ENCODE measurements at regions not wholly inside any gene's neighbourhood (a gene's known extent, or its start where the extent isn't known, plus 50 kb on each side); places are given as distances from the start of the nearest gene placed in this dataset.

DNA sequence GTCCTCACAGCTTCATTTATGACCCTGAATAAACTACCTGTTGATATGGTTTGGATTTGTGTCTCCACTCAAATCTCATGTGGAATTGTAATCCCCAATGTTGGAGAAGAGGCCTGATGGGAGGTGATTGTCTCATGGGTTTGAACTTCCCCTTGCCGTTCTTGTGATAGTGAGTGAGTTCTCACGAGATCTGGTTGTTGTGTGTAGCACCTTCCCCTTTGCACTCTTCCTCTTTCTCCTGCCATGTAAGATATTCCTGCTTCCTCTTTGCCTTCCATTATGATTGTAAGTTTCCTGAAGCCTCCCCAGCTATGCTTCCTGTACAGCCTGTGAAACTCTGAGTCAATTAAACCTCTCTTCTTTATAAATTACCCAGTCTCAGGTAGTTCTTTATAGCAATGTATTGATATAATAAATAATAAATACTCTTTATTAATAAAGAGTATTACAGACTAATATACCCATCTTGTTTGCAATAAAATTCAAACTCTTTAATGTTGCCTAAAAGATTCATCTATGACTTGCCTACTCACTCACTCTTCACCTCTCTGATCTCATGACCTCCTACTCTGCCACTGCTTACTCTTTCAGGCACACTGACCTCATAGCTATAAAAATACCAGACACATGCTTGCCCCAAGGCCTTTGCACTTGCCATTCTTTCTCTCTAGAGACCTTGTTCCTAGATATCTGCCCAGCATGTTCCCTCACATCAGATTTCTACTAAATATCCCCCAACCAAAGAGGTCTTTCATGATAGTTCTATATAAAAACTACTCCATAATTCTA, 256.4 kb upstream of the MARCKS start:
- DNase-seq (ENCODE audit: low read depth in 2 of 2), result no peak

DNA sequence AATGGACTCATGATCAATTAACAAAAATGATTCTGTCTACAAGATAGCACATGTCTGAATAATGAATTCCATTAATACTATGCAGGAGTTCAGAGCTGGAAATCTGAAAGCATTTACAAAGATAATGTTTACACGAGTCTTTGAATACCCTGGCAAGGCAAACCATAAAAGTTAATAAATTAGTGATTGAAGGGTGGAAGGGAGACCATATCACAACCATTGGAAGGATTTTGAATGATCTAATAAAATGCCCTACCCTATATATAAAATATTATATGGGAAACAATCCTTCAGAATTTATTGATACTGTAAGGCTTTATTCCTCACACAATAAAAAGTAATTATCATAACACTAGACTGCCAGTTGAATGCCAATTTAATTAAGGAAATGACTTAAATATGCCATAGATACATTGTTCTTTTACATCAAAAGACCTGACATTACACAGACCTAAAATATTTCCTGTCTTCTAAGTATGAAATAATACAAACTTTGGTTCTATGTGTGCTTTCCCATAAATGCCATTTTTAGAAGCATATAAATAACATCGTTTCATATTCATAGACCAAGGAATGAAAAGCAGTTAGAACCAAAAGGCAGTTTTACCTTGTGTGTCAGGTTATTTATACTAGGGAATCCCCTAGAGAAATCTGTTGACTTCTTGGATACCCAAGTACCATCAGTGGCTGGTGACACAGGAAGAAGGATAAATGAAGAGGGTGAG, 249.2 kb upstream of the MARCKS start:
- DNase-seq (ENCODE audit: low read depth in 2 of 2), result no peak

DNA sequence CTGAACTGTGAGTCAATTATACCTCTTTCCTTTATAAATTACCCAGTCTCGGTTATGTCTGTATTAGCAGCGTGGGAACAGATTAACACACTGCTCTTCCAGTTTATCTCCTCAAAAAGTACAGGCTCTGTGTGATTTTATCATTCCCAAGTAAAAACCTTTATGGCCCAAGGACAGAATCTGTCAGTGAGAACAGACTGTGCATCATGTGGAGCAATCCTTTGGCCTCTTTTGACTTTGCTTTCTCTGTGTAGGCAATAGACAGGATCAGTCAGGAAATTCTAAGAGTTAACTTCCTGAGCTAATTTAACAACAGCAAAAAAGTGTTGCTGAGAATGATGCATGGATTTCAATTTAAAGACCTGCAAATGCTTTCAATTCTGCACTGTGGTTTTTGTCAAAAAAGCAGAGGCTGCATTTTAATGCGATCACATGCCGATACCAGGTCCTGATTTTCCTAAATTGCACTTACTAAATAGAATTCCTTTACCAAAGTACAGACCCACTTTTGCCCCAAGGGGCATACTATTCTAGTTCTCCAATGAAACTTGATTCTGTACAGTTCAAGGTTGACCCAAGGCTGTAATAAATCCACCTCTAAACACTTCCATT, 246.7 kb upstream of the MARCKS start:
- no peak for DNase-seq (ENCODE audit: low read depth in 2 of 2)

DNA sequence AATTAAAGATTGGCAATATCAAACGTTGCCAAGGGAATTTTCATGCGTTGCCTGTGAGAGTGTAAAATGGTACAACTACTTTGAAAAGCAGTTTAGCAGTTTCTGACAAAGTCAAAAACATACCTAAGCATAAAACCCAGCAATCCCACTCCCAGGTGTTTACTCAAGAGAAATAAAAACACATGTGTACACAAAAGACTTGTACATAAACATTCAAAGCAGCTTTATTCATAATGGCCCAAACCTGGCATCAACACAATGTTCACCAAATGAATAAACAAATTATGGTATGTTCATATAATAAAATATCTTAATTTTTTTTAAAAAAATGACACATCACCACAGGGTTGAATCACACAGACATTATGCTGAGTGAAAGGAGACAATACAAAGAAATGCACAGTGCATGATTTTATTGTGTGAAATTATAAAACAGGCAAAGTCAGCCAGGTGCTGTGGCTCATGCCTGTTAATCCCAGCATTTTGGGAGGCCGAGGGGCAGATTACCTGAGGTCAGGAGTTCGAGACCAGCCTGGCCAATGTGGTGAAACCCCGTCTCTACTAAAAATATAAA, 240.4 kb upstream of the MARCKS start:
- DNase-seq (ENCODE audit: low read depth in 2 of 2), result no peak

DNA sequence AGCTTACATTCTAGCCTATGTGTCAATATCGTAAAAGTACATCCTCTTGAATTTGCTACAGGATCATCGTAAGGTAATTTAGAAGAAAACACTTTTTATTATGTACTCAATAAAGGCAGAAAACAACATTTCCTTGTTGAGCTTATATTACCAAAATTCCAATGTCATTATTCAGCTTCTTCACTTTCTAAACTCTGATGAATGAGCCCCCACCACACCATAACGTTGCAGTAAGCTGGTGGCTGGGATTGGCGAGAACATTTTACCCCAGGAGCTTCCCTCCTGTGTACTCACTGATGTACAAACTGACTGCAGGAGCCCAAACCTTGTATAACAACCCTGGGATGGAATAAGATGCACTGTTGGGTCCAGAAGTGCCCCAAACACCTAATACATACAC, 238.1 kb upstream of the MARCKS start:
- no peak for DNase-seq (ENCODE audit: low read depth in 2 of 2)

DNA sequence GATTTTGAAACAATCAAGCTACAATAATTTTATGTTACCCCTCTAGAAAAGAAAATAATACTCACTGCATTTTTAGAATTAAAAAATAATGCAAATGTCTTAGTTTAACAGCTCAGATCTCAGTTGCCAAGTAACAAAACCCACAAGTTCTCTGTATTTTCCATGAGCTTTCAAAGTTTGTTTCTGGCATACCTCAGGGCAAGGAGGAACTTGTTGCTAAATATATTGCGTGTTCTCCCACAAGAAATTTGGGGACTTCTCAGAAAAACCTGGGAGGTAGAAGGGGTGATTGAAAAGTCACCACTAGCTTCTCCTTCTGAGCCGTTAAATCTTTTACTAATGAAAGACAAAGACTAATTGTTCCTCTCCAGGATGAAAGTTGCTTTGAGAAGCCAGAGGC, 236.8 kb upstream of the MARCKS start:
- no peak for DNase-seq (ENCODE audit: low read depth in 2 of 2)

DNA sequence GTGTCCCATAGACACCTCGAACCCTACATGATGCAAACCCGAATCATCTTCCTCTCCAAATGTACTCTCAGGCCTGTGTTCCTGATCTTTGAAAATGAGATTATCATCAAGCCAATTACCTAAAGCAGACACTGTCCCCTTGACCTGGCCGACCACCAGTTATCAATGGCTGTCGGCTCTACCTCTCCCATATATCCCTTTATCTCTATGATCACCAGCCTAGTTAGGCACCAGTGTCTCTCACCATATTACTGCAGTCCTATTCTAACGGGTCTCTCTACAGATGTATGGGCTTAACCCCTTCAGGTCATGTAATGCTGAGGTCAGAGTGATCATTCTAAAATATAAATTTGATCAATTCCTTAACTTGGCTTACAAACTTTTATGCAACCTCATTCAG, 234.9 kb upstream of the MARCKS start:
- no peak for DNase-seq (ENCODE audit: low read depth in 2 of 2)

DNA sequence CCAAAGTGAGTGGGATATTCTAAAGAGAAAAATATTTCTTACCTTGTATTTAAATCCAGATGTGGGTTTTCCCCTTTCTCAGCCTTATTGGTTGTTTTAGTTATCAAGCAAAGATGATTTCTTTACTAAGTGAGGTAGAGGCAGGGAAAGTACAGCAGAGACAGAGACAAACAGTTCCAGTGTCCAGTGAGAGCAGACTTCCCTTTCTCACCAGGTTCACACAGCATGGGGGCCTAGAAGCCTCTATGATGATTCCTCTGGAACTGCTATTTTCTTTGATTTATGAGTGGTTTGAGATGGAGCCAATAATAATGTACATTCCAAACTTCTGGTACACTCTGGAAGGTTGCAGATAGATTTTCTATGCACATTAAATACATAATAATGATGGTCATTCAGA, 234.0 kb upstream of the MARCKS start:
- DNase-seq (ENCODE audit: low read depth in 2 of 2), result no peak

DNA sequence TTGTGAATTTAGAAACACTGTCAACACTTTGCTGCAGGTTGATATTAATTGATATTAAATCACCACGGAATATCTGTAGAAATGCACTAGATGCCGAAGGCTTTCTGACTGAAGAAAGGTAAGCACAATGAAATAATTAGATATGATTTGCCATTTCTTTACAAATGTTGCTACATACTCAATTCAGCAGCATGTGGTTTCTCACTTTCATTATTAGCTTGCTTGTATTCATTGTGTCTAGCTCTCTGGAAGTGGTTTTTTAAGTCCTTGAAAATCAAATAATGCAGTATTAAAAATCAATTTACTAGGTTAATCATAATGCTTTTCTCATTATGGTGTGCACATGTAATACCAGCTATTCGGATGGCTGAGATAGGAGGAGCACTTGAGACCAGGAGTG, 231.3 kb upstream of the MARCKS start:
- no peak for DNase-seq (ENCODE audit: low read depth in 2 of 2)

DNA sequence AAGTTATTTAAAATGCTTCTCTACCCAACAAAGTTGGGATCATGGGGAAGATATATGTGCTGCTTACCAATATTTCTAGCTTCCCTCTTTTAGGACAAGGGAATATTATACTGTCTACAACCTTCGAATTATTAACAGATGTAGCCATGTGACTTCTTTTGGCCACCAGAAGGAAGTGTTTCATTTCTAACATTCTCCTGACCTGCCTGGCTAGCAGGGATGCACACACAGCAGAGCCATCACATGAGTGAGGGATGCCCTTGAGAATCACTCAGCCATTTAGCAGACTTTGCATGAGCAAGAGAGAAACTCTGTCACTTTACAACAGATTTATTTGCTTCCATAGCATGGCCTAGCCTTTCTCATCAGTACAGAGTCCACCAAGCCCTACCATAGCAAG, 230.7 kb upstream of the MARCKS start:
- DNase-seq (ENCODE audit: low read depth in 2 of 2), result no peak

DNA sequence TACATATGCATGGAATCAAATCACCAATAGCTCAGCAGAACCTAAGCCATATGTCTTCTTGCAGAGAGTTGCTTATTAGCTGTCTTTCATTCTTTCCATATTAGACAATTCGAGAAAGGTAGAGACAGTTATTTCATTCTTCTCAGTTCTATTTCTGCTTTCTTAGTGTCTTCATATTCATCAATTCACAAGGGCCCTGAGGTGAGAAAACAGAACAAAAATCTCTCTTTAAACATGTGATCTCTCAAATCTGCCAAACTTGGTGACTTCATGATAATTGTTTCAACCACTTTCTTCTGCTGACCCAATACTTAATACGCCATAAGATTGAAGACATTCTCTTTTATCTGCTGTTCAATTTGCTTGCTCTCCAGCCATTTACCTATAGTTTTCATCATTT, 229.7 kb upstream of the MARCKS start:
- no peak for DNase-seq (ENCODE audit: low read depth in 2 of 2)

DNA sequence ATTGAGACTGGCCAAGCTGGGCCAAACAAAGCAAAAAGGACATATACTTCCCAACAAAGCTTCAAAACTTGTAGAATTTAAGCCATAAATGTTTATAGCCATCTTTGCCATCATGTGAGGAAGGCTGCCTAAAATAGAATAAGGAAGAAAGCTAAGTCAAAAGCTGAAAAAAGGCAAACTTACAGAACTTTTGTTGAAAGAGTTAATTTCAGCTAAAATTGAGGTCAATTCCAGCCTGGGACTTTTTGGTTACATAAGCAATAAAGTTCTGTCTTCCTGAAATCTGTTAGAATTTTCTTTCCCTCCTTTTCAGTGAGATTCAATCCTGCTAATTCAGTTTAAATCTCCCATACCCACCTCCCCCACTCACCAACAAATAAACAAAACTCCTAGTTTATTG, 227.9 kb upstream of the MARCKS start:
- DNase-seq (ENCODE audit: low read depth in 2 of 2), result no peak

DNA sequence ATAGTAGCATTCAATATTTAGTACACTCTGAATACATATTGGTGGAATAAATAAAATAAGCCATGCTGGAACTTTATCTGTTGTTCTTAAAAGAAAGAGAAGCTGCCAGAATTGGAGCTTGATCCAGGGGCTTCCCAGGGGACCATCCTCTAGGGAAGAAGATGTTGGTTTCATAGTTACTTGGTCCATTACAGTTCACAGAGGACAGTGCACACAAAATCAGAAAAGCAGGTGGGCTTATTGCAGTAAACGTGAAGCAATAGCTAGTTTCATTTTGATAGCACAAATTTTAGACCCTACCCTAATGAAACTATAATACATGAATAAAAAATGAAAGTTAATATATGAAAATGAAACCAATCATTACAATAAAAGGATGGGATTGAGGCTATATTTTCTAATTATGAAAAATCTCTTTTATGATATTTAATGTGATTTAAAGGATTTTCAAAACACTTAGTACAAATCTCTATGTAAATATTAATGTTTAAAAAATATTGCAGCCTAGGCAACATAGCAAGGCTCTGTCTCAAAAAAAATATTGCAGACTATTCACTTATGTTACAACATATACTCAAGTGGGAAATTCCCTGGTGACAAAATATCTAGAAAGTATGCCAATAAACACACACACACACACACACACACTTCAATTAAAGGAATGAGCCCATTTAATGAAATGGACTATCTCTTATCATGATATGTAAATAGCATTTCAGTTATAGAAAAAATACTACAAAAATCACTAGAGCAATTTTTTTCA, 227.0 kb upstream of the MARCKS start:
- DNase-seq (ENCODE audit: low read depth in 2 of 2), result no peak

DNA sequence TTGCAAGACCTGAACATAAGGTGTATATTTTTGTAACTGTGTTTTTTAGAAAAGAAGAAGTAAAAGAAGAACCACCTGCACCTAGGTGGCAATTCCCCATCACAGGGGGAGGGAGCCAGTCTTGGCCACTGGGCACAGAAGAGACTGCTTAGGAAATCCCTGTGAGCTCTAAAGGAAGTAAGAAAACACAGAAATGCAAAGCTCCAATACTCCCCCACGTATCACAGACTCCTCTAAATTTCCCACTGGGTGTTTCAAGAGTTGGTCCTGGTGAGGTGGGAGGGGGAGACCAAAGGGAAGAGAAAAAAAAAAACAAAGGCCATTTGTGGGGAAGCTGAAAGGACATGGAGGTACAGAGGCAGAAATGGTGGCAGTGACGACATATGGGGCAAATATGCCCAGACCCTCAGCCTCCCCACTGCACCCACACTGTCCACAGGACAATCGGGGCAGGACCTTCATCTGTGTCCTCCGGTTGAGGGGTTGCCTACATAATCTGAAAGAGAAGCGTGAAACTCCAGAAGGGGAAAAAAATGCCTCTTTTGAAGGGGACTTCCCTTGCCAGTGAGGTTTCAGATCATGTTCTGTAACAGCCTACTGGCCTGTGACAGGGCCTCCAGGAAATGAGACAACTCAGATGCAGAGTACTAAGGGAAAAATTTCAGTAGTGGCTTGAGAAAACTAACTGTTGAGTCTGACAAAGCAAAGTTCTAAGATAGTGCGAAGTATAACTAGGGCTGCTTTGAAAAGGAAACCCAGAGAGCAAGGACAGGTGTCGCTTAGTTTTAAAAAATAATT, 226.2 kb upstream of the MARCKS start:
- DNase-seq (ENCODE audit: low read depth in 2 of 2), result no peak

DNA sequence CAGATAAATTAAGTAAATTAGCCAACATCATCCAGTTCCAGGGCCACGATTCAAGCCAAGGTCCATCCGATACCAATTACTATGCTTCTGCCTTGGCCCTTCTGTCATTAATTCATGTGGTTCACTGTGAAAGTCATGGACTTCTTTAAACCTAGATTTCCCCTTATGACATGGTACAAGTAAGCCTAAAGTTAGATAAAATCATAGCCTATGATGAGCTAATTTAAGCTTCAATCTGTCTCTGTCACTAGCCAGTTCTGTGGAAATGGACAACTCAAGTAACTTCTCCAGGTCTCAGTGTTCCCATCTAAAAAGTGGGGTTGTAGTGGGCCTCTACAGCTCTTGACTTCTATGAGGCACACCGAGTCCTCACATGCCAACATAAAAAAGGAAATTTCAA, 225.5 kb upstream of the MARCKS start:
- DNase-seq (ENCODE audit: low read depth in 2 of 2), result no peak

DNA sequence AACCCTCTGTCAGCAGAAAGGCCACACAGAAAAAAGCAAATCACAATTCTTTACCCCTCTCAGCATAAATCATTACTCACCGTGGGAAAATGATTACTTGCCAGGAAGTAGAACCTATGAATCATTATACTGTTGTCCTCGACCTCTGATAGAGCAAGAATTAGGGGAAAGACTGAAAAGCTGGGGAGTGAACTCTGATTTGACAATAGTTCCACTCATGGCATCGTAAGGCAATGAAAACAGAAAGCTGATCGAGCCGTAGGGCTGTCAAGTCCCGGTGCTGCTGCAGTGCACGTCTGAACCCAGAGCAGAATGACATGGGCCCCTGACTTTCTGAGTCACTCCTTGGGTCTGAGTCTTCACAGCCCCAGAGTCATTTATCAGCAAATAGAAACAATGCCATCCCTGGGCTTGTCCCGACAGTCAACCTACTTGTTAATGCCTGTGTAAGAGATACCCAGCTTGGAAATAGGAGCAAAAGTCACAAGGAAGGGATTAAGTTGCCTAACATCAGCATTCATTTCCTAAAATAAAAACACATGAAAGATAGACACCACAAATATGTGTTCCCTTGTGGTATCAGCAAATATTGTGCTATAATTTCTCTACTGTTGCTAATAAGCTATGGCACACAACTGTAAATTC, 224.8 kb upstream of the MARCKS start:
- peak in 1 of 2 donors; percentile 17 for DNase-seq (ENCODE audit: low read depth in 2 of 2)

DNA sequence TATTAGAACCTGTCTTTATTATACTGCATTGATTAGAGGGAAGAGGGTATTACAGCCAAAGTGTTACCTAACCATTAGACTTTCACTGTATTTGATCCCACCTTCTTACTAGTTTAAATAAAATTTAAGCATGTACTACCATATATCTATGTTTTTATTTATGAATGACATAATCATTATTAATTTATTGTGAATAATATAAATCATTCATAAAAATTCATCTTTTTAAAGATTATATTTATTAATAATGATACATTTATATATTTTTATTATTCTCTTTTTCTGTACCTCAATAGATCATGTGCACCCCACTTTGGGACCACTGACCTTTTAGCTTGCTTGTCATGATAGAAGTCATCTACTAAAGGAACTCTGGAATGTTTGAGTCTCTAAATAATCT, 223.5 kb upstream of the MARCKS start:
- DNase-seq (ENCODE audit: low read depth in 2 of 2), result no peak

DNA sequence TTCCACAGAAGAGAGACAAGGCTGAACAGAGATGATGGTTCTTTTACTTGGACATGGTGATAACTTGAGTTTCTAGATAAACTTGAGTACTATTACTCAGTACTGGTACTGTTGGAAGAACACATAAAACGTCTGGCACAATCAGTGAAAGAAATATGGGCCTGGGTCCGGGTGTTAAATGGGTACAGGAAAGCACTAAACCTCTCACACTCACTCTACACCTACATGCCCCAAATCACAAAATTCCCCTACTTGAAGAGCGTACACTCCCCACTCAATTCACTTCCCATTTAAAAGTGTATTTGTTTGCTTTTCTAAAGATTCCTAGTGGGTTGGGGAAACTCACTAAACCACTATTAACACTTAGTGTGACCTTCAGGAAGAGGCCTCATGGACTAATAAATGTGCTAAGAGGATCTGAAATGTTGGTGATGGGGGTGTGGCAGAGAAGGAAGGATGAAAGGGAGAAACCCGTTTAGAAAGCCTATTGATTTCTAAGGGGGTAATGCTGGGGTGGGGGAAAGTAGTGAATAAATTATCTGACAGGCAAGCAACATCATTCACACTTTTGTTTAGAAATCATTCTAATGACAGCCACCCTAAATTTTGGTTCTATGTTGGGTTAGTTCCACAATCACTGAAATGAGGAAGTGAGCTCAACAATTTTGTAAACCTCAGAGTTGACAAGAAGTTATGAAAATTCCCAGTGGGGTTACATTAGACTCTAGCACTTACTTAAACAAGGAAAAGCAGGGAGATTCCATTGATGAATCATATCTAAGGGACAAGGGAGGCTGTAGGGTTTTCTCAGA, 222.6 kb upstream of the MARCKS start:
- DNase-seq (ENCODE audit: low read depth in 2 of 2), result no peak

DNA sequence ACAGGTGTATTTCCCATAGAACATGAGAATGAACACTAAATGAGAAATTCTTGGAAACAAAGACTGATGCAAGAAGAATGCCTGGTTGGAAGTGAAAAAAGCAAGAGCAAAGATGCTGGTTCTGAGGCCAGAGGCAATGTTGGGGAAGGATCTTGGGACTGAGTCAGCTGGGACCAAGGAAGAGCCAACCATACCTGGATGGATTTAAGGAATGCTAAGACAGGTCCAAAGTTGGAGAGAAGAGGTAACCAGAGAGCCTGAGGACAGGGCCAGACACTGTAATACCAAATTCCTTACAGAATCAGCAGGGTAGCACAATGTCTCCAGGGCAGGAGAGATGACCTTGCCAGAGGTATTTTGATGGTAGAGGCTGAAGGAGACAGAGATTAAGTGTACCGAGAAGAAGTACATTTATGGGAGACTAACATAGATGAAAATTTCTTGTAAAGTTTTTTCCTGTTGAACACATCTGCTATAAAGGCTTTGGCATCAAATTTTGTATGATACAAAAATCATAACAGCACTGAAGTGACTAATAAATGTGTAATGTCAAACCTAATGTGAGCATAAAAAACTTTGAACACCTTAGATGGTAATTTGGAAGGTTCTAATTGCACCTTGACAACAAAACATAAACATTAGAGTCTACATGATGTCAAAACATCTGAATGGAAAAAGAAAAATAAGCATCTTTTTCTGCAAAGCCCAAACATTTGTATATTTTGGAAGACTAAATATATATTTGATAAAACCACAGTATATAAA, 221.7 kb upstream of the MARCKS start:
- DNase-seq (ENCODE audit: low read depth in 2 of 2), result no peak
